ENCODE measurements at regions not wholly inside any gene's neighbourhood (a gene's known extent, or its start where the extent isn't known, plus 50 kb on each side); places are given as distances from the start of the nearest gene placed in this dataset.

DNA sequence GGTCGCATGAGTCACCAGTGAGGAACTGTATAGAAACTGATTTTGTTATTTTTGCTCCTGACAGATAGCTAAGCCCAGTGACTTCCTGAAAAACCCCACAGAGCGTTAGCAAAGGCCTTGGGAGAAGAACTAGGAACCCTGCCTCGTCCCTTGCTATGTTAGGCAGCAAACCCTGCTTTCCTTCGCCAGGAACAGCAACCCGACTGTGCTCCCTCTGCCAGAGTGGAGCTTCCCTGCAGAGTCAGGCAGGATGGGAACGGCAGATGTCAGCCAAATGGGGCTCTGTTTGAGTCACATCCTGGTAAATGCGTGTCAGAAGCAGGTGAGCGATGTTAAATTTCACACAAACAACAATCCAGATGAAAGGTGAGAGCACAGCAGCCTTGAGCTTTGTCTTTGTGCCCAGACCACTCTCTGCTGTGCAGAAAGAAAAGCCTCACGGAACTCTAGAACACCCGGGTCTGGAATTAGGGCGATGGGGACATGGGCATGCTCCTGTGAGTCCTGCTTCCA is 186.6 kb downstream of the ADAMTS15 start:
- DNase-seq: no peak
- Mint-ChIP-seq H3K27ac (no peak overlapping the region), H3K4me3 (no peak overlapping the region), H3K27me3 (peaks cover 11% of the 10 kb centered on the region), H3K4me1 (peaks cover 8% of the 10 kb centered on the region), H3K9me3 (no peaks in the 10 kb centered on the region)
- no peak for ATAC-seq

DNA sequence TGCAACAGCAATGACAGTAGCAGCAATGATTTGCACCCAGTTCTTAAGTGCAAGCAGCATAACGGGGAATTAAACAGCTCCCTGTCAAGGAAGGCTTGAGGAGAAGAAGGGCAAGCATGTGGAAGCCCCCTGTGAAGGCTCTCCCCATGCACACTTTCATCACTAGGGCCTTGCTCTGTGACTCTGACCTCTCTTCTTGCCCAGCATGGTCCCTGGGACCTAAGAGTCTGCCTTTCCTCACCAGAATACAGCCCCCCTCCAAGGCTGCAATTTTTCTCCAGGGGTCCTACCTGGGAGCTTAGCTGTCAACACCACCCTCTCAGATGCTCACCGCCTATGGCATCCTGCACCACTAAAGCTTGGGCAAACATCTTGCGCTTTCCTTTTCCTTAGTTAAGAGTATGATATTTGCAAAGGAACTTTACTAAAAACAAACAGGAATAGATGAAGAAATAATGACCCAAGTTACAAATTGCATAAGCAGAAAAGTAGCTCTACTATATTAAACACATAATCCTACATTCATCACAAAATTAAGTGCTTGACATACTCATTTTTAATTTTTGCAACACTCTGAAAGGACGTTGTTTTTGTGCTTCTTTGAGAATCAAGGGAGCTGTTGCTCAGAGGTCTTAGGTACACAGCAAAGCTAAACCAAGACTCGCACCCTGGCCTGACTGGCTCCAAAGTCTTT is 187.6 kb downstream of the ADAMTS15 start:
- Mint-ChIP-seq H3K27ac (no peak overlapping the region), H3K4me3 (no peak overlapping the region), H3K4me1 (peaks cover 4% of the 10 kb centered on the region), H3K27me3 (peaks cover 11% of the 10 kb centered on the region), H3K9me3 (no peaks in the 10 kb centered on the region)
- DNase-seq (no peak), ATAC-seq (no peak)

DNA sequence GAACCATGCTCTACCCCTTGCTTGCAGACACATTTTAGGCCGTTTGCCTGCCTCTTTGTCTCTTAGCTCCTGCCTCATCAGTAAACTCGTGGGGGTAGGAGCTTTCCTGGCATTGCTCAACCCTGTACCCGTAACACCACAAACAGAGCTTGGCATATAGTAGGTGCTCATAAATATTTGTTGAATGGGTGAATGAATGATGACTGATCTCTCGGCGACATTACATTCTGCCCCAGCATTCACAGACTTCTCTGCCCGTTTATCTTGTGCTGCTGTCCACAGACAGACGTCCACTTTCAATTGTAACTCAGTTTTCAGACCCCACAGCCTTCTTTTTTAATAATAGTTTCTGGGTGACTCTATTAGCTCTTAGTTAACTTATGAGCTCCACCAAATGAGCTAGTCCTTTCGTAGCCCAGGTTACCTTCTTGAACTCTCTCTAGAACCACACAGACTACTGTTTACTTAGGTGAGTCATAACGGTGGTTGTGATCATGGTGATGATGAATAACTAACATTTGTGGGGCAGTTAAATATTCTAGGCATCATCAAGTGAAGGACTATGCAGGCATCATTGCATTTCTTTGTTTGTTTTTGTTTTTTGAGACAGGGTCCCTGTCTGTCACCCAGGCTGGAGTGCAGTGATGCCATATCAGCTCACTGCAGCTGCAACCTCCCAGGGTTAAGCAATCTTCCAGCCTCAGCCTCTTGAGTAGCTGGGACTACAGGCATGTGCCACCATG is 188.4 kb downstream of the ADAMTS15 start:
- no peaks in the 10 kb centered on the region for H3K9me3 Mint-ChIP-seq
- H3K27ac Mint-ChIP-seq: peak overlapping the region in 1 of 2 donors; percentile 29
- ATAC-seq: no peak
- no peaks in the 10 kb centered on the region for H3K4me1 Mint-ChIP-seq
- no peak overlapping the region for H3K4me3 Mint-ChIP-seq
- DNase-seq: no peak
- peaks cover 11% of the 10 kb centered on the region for H3K27me3 Mint-ChIP-seq

DNA sequence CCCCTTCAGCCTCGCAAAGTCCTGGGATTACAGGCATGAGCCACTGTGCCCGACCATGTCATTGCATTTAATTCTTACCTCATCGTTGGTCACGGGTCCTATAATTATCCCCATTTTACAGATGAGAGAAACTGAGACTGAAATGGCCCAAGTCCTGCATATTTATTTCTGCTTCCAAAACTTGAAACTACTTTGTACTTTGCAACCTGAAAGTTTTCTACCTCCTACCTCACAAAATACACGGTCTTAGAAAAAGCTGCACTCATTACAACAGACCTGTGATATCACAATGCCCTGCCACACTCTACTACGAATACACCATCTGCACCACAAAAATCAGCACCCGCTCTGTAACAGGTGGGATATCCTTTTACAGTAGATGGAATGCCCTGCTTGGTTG is 189.1 kb downstream of the ADAMTS15 start:
- no peaks in the 10 kb centered on the region for H3K4me1 Mint-ChIP-seq
- no peaks in the 10 kb centered on the region for H3K9me3 Mint-ChIP-seq
- no peak overlapping the region for H3K27ac Mint-ChIP-seq
- no peak overlapping the region for H3K4me3 Mint-ChIP-seq
- peaks cover 11% of the 10 kb centered on the region for H3K27me3 Mint-ChIP-seq
- no peak for DNase-seq
- ATAC-seq: no peak

DNA sequence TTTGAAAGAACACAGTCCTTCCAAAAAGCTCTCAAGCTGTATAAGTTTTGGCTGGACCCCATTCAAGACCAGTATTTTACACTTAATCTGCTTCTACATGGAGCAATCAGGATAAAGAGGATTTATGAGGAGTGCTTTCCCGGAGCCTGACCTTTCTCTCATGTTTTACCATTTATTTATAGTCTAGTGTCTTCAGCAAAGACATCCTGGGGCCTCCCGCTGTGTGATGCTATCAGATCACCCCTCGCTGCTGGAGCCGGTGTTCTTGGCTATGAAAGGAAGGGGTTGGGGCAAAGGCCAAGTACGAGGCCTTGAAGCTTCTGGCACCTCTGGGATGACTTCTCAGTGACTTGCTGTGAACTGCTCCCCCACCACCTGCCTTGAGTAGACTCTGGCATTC is 189.6 kb downstream of the ADAMTS15 start:
- H3K4me1 Mint-ChIP-seq: no peaks in the 10 kb centered on the region
- DNase-seq (no peak), ATAC-seq (no peak)
- H3K27ac Mint-ChIP-seq: no peak overlapping the region
- no peaks in the 10 kb centered on the region for H3K9me3 Mint-ChIP-seq
- no peak overlapping the region for H3K4me3 Mint-ChIP-seq
- peaks cover 11% of the 10 kb centered on the region for H3K27me3 Mint-ChIP-seq

DNA sequence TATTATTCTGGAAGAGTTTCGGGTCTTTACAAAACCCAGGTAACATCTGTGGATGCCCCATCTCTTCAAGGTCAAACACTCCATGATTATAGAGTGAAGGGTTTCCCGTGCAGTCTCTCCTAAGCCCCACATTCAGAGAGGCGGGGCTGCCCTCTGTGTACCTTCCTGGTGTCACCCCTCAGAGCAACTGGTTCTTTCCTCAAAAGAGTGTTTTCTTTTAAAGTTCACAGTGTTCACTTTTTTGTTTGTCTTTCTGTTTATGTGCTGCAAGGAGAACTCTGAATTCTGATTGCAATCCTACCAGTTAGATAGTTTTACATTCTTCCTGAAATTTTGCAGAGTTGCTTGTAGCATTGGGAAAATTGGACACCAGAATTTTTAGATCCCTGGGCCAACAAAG is 190.2 kb downstream of the ADAMTS15 start:
- DNase-seq: no peak
- Mint-ChIP-seq H3K9me3 (no peaks in the 10 kb centered on the region), H3K4me3 (no peak overlapping the region), H3K27ac (no peak overlapping the region), H3K27me3 (peaks cover 7% of the 10 kb centered on the region), H3K4me1 (no peaks in the 10 kb centered on the region)
- ATAC-seq: no peak

DNA sequence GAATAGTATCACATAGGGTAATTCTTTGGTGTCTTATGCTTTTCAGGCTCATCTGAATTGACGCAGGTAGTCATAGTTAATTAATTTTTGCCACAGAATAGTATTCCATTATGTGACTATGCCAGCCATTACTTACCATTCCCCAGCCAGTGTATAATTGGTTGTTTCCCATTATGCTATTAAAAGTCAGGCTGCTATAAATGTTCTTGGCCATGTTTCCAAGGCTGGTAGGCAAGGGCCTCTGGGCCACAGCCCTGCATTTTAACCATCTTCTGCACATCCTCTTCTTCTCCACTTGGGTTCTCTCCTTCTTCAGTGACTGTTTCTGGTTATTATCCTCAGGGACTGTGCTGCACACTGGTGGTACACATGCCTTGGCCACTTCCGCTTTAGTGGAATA is 190.9 kb downstream of the ADAMTS15 start:
- no peaks in the 10 kb centered on the region for H3K4me1 Mint-ChIP-seq
- no peaks in the 10 kb centered on the region for H3K27me3 Mint-ChIP-seq
- no peak overlapping the region for H3K4me3 Mint-ChIP-seq
- no peaks in the 10 kb centered on the region for H3K9me3 Mint-ChIP-seq
- H3K27ac Mint-ChIP-seq: no peak overlapping the region
- DNase-seq (no peak), ATAC-seq (no peak)

DNA sequence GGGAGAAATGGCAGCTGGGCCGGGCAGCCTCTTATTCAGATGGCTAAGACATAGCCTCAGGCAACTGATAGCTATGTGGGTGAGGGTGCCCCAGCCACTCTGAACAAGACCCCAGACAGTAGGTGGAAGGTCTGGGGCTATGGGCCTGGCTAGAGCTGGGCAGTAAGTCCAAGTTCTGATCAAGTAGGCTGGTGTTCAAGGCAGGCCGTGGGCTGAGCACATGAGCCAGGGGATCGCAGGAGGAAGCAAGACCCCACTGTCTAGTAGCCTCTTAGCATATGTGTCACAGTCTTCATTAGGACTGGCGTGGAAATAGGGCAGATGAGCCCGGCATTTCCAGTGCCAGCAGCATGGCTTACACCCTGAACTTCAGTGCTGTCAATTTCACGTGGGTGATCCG is 192.1 kb downstream of the ADAMTS15 start:
- no peak for DNase-seq
- no peak overlapping the region for H3K4me3 Mint-ChIP-seq
- no peaks in the 10 kb centered on the region for H3K4me1 Mint-ChIP-seq
- no peaks in the 10 kb centered on the region for H3K27me3 Mint-ChIP-seq
- H3K27ac Mint-ChIP-seq: no peak overlapping the region
- no peaks in the 10 kb centered on the region for H3K9me3 Mint-ChIP-seq
- no peak for ATAC-seq

DNA sequence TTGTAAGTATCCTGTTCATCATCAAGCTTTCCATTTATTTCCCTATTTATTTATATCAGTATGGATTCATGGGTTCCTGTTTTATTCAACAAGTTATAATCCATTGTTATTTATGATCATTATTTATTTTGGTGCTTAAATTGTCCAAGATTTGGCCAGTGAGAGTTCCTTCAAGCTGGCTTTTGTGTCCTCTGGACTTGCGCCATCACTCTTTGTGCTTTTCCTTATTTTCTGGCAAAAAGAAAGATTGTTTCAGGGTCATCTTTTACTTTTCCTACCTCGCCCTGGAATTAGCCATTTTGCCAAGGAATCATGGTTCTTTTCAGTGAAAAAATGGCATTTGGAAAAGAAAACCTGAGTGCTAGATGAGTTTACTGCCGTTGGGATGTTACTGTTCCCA is 193.4 kb downstream of the ADAMTS15 start:
- no peak for ATAC-seq
- no peak overlapping the region for H3K27ac Mint-ChIP-seq
- no peak for DNase-seq
- no peaks in the 10 kb centered on the region for H3K4me1 Mint-ChIP-seq
- no peaks in the 10 kb centered on the region for H3K27me3 Mint-ChIP-seq
- no peak overlapping the region for H3K4me3 Mint-ChIP-seq
- H3K9me3 Mint-ChIP-seq: no peaks in the 10 kb centered on the region

DNA sequence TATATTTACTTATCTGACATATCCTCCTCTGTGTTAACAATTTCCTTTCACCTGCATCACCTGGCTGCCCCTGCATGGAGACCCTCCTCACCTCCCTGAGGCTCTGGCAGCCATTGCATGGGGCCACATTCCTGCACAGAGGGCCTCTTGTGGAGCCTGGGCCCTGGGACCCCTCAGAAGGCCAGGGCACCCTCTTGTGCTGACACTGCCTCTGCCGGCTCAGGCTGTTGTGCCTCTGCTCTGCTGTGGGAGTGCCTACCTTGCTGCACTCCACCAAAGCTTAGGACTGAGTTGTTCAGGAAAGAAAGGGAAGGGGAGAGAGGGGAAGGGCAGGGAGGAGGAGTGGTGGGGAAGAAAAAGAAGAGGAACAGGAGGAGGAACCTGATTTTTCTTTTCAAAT is 194.5 kb downstream of the ADAMTS15 start:
- ATAC-seq (no peak), DNase-seq (no peak)
- no peak overlapping the region for H3K4me3 Mint-ChIP-seq
- H3K9me3 Mint-ChIP-seq: no peaks in the 10 kb centered on the region
- no peak overlapping the region for H3K27ac Mint-ChIP-seq
- H3K27me3 Mint-ChIP-seq: no peaks in the 10 kb centered on the region
- H3K4me1 Mint-ChIP-seq: no peaks in the 10 kb centered on the region

DNA sequence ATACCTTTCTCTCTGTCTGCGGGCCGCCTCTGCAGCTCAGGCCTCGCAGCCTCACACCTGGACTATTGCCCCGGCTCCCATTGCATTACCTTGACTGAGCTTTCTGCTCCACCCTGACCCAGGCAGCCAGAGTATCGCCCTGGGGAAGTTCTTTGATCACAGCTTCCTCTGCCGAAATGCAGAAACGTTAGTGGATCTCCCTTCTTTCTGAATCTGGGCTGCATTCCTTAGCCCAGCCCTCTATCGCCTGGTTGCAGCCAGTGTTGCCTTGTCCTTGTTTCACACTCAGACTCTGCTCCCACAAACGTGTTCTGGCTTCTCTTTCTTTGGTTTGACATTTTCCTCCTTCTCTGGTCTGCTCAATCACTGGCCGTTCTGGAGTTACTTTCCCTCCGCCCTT is 195.7 kb downstream of the ADAMTS15 start:
- Mint-ChIP-seq H3K9me3 (no peaks in the 10 kb centered on the region), H3K4me1 (no peaks in the 10 kb centered on the region), H3K4me3 (no peak overlapping the region), H3K27me3 (no peaks in the 10 kb centered on the region), H3K27ac (no peak overlapping the region)
- no peak for ATAC-seq
- DNase-seq: no peak

DNA sequence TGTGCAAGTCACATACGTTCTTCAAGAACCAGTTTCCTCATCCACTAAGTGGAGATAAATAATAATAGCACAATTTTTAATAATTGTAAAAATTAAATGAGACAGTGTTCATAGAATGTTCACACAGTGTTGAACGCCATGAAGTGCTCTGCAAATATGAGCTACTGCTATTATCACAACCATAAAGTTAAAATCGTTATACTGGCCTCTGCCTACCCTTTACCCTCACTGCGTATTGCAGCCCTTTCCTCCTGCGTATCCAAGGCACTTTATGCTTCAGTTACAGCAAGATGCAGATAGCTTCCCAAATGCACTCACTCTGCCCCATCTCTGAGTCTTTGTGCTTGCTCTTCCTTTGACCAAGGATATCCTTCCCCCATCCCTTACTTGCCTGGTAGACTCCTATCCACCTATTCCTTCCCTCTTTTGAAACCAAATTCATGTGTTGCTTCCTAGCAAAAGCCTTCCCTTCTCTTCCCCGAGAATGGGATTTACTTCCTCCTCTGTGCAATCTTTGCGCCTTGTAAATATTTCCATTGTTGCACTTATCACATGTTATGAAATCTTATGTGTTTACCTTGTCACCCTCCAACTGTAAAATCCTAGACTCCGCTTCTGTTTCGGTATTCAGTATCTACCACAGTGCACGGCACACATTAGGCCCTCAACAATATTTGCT is 196.9 kb downstream of the ADAMTS15 start:
- ATAC-seq (no peak), DNase-seq (no peak)
- no peaks in the 10 kb centered on the region for H3K27me3 Mint-ChIP-seq
- no peaks in the 10 kb centered on the region for H3K9me3 Mint-ChIP-seq
- H3K4me1 Mint-ChIP-seq: no peaks in the 10 kb centered on the region
- H3K4me3 Mint-ChIP-seq: no peak overlapping the region
- H3K27ac Mint-ChIP-seq: no peak overlapping the region

DNA sequence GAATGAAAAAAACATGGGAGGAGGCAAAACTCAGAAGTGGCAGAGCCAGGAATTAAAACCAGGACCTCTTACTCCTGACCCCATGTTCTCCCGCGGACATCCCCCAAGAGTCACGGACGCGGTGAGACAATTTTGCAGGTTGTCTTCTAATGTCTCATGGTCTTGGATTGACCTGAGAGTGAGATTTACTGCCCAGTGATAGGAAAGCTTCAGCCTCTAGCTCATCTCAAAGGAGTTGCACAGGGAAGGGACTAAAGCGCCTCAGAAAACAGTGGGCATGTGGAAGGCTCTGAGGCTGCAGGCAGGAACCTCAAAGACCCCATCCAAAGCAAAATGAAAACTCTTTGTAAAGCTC is 197.4 kb downstream of the ADAMTS15 start:
- H3K4me3 Mint-ChIP-seq: no peak overlapping the region
- H3K9me3 Mint-ChIP-seq: no peaks in the 10 kb centered on the region

DNA sequence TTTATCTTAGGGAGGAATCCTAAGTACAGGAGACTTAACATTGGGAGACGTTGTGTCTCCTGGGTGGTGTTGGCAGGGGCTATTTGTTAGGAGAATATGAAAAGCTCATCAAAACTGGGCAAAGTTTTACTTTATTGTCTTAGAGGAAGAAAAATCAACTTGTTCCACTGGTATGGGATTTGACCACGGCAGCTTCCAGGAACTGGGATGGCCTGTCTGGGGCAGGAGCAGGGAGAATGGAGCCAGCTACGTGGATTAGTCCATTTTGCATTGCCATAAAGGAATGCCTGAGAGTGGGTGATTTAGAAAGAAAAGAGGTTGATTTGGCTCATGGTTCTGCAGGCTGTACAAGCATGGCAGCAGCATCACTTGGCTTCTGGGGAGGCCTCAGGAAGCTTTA is 198.4 kb downstream of the ADAMTS15 start:
- Mint-ChIP-seq H3K27me3 (no peaks in the 10 kb centered on the region), H3K4me3 (no peak overlapping the region), H3K9me3 (no peaks in the 10 kb centered on the region), H3K4me1 (no peaks in the 10 kb centered on the region), H3K27ac (no peak overlapping the region)
- DNase-seq (no peak), ATAC-seq (no peak)

More for the DNA sequence above, 197.4 kb downstream of the ADAMTS15 start:
- H3K27me3 Mint-ChIP-seq: no peaks in the 10 kb centered on the region
- ATAC-seq (no peak), DNase-seq (no peak)
- H3K4me1 Mint-ChIP-seq: no peaks in the 10 kb centered on the region
- no peak overlapping the region for H3K27ac Mint-ChIP-seq

DNA sequence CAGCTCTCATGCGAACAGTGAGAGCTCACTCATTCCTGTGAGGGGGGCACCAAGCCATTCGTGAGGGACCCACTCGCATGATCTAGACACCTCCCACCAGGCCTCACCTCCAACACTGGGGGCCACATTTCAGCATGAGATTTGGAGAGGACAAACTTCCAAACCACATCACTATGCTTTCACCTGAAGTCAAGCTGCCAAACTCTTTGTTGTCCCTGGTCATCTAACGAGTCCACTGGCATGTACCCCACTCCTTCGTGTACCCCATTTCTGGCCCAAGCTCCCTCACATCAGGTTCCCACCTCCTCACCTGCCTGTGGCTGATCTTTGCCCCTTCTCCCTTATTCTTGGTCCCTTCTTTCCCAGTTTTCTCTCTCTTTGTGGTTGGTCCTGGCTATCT is 198.9 kb downstream of the ADAMTS15 start:
- Mint-ChIP-seq H3K4me3 (no peak overlapping the region), H3K4me1 (no peaks in the 10 kb centered on the region), H3K27ac (no peak overlapping the region), H3K9me3 (no peaks in the 10 kb centered on the region), H3K27me3 (no peaks in the 10 kb centered on the region)
- DNase-seq (no peak), ATAC-seq (no peak)

DNA sequence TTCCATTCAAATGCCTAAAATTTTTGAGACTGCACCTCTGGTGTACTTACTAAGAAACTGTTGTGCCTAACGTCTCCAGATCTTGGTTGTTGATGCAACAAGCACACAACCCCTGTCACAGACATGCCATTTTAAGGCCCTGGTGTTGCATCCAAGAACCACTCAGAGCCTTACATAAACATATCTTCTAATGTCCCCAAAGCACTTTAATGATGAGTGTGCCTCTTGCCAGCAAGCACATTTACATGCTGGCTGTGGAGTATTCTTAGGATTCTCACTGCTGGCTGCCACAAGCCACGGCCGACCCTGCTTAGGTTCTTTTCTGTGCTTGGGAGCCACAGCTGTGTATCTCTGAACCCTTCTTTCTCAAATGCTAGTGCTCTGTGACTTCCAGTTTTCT is 201.4 kb downstream of the ADAMTS15 start:
- Mint-ChIP-seq H3K4me1 (no peaks in the 10 kb centered on the region), H3K27ac (no peak overlapping the region), H3K4me3 (no peak overlapping the region), H3K9me3 (no peaks in the 10 kb centered on the region), H3K27me3 (peaks cover 8% of the 10 kb centered on the region)
- ATAC-seq: no peak
- DNase-seq: no peak
